Neural crest cell (in vitro differentiated cells): ENCODE measurements at regions not wholly inside any gene's neighbourhood (a gene's known extent, or its start where the extent isn't known, plus 50 kb on each side); places are given as distances from the start of the nearest gene placed in this dataset.

ENCODE experiments used
- DNase-seq: peaks from one replicate; pipeline ENCODE4 v3.0.0; 2021; ENCODE audit warnings: low read depth, mixed read lengths, low spot score
- H3K27ac Mint-ChIP-seq: one replicate; pipeline ENCODE4 v1.8.0; 2021; ENCODE audit warnings: mild to moderate bottlenecking, mixed read lengths; ENCODE audit not compliant: unreplicated experiment
- H3K27me3 Mint-ChIP-seq: 2 replicates; pipeline ENCODE4 v1.8.0; 2021; ENCODE audit warnings: low read depth, mild to moderate bottlenecking, mixed read lengths
- H3K36me3 Mint-ChIP-seq: 2 replicates; pipeline ENCODE4 v1.8.0; 2021; ENCODE audit warnings: low read depth, mild to moderate bottlenecking, mixed read lengths
- H3K4me1 Mint-ChIP-seq: 2 replicates; pipeline ENCODE4 v1.8.0; 2021; ENCODE audit warnings: mixed read lengths
- H3K4me3 Mint-ChIP-seq: one replicate; pipeline ENCODE4 v1.8.0; 2021; ENCODE audit warnings: mild to moderate bottlenecking, mixed read lengths
- H3K9me3 Mint-ChIP-seq: 2 replicates; pipeline ENCODE4 v1.8.0; 2021; ENCODE audit warnings: mixed read lengths
- TF ChIP-seq, protein P1 (sequence below): fragments of 200-600 bp; sonication (generic); conservative IDR thresholded peaks from 2 replicates; pipeline ENCODE4 v1.5.0; 2021; ENCODE audit warnings: antibody characterized with exemption, mild to moderate bottlenecking

DNA sequence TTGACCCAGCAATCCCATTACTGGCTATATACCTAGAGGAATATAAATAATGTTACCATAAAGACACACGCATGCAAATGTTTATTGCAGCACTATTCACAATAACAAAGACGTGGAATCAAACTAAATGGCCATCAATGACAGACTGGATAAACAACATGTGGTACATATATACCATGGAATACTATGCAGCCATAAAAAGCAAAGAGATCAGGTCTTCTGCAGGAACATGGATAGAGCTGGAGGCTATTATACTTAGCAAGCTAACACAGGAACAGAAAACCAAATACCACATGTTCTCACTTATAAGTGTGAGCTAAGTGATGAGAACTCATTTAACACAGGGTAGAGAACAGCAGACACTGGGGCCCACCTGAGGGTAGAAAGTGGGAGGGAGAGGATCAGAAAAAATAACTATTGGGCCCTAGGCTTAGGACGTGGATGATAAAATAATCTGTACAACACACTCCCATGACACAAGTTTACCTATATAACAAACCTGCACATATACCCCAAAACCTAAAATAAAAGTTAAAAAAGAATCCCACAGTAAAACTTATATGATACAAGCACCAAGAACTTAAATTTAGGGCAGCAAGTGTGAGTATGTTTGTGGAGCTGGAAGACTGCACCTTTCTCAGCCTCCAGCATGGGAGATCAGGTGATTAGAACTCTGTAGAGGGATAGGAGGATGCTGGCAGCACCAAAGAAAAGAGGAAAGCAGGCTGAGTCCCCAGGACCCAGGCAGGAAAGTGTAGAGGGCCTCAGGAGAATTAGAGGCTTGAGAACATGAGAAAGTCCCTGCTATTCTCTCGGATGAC lies 320.8 kb upstream of the USP24 start:
- TF ChIP-seq, protein P1, sequence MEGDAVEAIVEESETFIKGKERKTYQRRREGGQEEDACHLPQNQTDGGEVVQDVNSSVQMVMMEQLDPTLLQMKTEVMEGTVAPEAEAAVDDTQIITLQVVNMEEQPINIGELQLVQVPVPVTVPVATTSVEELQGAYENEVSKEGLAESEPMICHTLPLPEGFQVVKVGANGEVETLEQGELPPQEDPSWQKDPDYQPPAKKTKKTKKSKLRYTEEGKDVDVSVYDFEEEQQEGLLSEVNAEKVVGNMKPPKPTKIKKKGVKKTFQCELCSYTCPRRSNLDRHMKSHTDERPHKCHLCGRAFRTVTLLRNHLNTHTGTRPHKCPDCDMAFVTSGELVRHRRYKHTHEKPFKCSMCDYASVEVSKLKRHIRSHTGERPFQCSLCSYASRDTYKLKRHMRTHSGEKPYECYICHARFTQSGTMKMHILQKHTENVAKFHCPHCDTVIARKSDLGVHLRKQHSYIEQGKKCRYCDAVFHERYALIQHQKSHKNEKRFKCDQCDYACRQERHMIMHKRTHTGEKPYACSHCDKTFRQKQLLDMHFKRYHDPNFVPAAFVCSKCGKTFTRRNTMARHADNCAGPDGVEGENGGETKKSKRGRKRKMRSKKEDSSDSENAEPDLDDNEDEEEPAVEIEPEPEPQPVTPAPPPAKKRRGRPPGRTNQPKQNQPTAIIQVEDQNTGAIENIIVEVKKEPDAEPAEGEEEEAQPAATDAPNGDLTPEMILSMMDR = no peak
- DNase-seq = no peak
- no peaks in the 10 kb centered on the region for H3K4me1 Mint-ChIP-seq
- no peak overlapping the region for H3K27ac Mint-ChIP-seq
- no peaks in the 10 kb centered on the region for H3K9me3 Mint-ChIP-seq
- no peaks in the 10 kb centered on the region for H3K27me3 Mint-ChIP-seq
- H3K4me3 Mint-ChIP-seq = no peak overlapping the region
- no peaks in the 10 kb centered on the region for H3K36me3 Mint-ChIP-seq

DNA sequence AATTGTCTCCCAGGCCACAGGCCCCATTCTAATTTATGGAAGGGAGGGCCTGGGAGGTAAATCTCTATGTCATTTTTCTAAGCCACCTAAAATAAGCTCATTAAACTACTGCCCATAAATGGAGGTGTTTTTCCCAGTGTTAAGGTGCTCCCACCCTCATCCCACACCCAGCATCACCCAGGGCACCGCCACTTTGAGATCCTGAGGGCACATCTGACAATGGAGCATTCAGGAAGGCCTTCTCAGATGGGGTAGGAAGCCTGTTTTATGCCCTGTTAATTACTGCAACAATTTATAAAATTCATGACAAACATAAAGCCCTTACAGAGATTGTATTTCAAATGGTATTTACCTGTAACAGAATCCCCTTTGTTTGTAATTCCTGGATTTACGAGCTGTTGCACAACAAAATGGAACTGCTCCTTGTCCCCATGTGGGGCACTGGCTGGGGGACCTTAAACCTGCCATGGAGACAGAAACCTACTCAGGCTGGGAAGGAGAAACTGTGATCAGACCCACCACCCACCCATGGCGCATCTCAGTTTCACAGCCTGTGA lies 319.5 kb upstream of the USP24 start:
- no peaks in the 10 kb centered on the region for H3K4me1 Mint-ChIP-seq
- no peaks in the 10 kb centered on the region for H3K9me3 Mint-ChIP-seq
- H3K27me3 Mint-ChIP-seq = no peaks in the 10 kb centered on the region
- no peak overlapping the region for H3K4me3 Mint-ChIP-seq
- DNase-seq = no peak
- H3K36me3 Mint-ChIP-seq = no peaks in the 10 kb centered on the region
- H3K27ac Mint-ChIP-seq = no peak overlapping the region
- TF ChIP-seq, protein P1 = no peak

DNA sequence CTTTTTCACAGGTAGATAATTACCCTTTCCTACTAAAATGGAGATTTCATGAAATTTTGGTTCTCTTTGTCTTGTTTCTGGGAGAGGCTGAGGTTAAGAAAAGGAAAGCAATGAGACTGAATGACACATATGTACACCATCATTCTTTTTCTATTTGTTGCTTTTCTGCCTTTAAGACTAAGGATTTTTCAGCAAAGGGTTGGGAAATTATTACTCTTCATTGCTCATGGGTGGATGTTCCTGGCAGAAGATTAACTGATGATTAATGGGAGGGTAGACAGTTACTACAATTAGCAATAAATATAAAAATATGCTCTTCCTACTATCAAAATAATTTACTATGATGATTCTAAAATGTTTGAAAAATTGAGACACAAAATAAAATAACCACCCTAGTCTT lies 316.5 kb upstream of the USP24 start:
- TF ChIP-seq, protein P1 = no peak
- Mint-ChIP-seq H3K9me3 (no peaks in the 10 kb centered on the region), H3K27ac (no peak overlapping the region), H3K4me1 (no peaks in the 10 kb centered on the region), H3K36me3 (no peaks in the 10 kb centered on the region), H3K4me3 (no peak overlapping the region), H3K27me3 (no peaks in the 10 kb centered on the region)
- no peak for DNase-seq

DNA sequence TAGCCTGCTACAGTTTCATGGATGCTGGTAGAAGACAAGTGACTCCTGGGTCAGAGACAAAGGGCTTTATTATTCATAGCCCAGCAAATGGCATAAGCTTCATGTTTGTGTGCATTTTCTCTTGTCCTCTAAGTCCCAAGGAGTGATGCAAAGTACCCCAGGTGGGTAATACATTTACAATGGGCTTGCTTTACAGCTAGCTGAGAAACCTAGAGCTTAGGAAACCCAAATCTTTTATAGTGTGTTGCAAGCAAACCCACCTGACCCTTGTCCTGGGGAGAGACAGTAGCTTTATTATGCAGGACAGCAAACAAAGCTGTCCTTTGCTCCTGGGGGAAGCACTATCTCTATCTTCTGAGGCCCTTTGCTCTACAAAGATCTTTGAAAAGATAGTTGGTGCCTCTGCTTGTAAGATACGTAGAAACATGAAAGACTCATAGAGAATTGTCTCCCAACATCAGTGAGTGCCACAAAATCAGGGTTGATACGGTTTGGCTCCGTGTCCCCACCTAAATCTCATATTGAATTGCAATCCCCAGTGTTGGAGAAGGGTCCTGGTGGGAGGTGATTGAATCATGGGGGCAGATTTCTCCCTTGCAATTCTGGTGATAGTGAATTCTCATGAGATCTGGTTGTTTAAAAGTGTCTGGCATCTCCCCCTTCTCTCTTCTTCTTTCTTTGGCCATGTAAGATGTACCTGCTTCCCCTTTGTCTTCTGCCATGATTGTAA lies 315.8 kb upstream of the USP24 start:
- H3K4me1 Mint-ChIP-seq = no peaks in the 10 kb centered on the region
- H3K27me3 Mint-ChIP-seq = no peaks in the 10 kb centered on the region
- no peak overlapping the region for H3K27ac Mint-ChIP-seq
- H3K36me3 Mint-ChIP-seq = no peaks in the 10 kb centered on the region
- DNase-seq = no peak
- H3K4me3 Mint-ChIP-seq = no peak overlapping the region
- TF ChIP-seq, protein P1 = no peak
- no peaks in the 10 kb centered on the region for H3K9me3 Mint-ChIP-seq

DNA sequence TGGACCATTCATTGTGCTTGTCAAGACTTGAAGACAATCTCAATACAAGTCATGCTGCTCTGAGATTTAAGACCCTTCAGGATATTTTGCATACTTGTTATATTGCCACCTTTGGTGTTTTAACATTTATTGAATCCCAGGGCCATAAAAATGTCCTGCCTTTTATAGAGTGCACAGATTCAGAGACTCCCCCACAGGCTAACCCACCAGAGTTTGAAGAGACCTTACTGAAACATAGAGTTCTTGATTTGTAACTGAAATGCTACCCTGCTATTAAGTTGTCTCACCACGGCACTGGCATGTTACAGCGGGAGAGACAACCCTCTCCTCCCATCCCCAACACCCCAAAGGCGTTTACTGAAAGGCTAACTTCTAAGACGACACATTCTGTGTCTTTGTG lies 313.9 kb upstream of the USP24 start:
- H3K27ac Mint-ChIP-seq = no peak overlapping the region
- no peak for DNase-seq
- no peaks in the 10 kb centered on the region for H3K9me3 Mint-ChIP-seq
- no peaks in the 10 kb centered on the region for H3K36me3 Mint-ChIP-seq
- H3K4me1 Mint-ChIP-seq = no peaks in the 10 kb centered on the region
- no peak overlapping the region for H3K4me3 Mint-ChIP-seq
- H3K27me3 Mint-ChIP-seq = no peaks in the 10 kb centered on the region
- TF ChIP-seq, protein P1 = no peak
